SK-N-MC (cell line): ENCODE measurements at regions not wholly inside any gene's neighbourhood (a gene's known extent, or its start where the extent isn't known, plus 50 kb on each side); places are given as distances from the start of the nearest gene placed in this dataset.

Source experiments
- FOXP2 ChIP-seq: optimal IDR thresholded peaks from 2 replicates; pipeline ENCODE3; 2011; ENCODE audit warnings: mild to moderate bottlenecking, moderate library complexity; ENCODE audit not compliant: insufficient read depth; ENCODE audit errors: extremely low read length, control extremely low read depth
- POLR2AphosphoS5 ChIP-seq: IDR thresholded peaks from 2 replicates; pipeline ENCODE4 v1.6.1; 2012; ENCODE audit warnings: mild to moderate bottlenecking, low read depth, low read length, borderline replicate concordance

GRCh38 chr2:166610180-166610912 is 116.3 kb upstream of the SCN7A start:
- TF ChIP-seq FOXP2 (no peak), POLR2AphosphoS5 (no peak)
